Activated naive CD4-positive, alpha-beta T cell treated with anti-CD3 and anti-CD28 coated beads, Interleukin-2, amount 50 U/mL, for 16 hours (primary cell): ENCODE measurements at regions not wholly inside any gene's neighbourhood (a gene's known extent, or its start where the extent isn't known, plus 50 kb on each side); places are given as distances from the start of the nearest gene placed in this dataset.

Experiments used
- DNase-seq: peaks from one replicate; pipeline ENCODE4 v3.0.0-alpha.2; 2020

DNA sequence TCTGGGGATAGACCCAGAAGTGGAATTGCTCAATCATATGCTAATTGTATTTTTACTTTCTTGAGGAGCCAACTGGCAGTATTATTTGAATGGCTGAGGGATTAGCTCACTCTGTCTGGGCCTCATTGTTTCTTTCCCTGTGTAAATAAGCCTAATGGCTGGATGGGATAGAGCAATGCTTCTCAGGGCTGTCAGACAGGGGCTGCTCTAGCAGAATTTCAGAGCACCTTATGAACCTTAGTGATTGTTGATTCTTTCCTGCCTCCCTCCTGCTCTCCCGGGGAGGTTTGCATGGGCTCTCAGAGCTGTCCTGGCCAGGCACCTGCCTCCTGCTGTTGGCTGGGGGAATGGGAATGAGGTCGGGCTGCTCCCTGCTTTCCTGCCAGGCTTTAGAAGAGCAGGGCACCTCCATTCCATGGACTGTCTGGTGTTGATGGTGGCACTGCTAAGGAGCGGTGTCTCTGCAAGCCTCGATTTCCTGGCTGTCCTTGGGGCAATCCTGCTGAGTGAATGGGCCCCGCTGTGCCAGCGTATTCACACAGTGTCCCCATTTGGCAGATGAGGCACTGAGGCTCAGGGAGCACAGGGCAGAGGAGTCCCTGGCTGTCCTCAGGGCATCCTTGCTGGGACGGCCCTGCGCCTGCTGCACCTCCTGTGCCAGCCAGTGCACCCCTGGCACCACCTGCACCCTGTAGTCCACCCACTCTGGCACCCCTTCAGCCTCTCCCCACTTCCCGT, 468.2 kb upstream of the HS6ST1 start:
- DNase-seq, result no peak

DNA sequence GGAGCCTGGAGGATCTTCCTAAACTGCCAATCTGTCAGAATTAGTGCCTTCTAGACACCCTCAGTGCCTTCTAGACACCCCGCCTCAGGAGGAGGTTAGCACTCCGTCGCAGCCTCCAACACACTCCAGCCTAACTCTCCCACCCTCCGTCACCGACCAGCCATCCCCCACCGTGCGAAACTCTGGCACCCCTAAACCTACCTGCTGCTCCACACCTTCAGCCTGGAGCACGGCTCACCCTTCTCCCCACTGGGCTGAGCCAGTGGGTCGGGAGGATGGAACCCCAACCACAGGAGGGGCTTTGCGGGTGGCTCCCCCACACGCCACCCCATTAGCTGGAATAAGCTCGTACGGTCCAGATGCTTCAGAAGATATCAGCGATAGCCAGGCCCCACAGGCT, 468.9 kb upstream of the HS6ST1 start:
- no peak for DNase-seq

DNA sequence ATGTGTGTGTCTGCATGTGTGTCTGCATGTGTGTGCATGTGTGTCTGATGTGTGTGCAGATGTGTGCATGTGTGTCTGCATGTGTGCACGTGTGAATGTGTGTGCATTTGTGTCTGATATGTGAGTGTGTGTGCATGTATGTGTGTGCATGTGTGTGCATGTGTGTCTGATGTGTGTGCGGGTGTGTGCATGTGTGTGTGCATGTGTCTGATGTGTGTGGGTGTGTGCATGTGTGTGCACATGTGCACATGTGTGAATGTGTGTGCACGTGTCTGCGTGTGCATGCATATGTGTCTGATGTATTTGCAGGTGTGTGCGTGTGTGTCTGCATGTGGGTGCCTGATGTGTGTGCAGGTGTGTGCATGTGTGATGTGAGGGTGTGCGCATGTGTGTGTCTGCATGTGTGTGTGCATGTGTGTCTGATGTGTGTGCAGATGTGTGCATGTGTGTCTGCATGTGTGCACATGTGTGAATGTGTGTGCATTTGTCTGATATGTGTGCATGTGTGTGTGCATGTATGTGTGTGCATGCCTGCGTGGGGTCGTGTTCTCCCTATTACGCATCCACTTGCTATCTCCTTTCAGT, 470.1 kb upstream of the HS6ST1 start:
- no peak for DNase-seq

DNA sequence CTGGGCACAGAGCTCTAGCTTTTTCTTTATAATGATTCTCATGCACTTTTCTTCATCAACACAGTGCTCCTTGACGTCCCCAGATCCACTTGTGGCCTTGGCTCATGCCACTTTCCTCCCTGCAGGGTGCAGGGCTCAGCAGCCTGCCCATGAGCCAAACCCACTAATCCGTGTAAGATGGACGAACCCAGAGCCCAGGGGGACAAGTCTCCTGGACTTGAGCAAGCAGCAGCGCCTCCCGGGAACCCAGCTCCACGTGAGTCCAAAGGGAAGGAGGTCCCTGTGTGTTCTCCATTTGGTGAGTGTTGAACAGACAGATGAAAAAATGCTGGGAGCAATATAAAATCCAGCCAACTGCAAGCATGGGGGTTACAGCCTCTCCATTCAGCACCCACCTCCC, 470.6 kb upstream of the HS6ST1 start:
- no peak for DNase-seq

DNA sequence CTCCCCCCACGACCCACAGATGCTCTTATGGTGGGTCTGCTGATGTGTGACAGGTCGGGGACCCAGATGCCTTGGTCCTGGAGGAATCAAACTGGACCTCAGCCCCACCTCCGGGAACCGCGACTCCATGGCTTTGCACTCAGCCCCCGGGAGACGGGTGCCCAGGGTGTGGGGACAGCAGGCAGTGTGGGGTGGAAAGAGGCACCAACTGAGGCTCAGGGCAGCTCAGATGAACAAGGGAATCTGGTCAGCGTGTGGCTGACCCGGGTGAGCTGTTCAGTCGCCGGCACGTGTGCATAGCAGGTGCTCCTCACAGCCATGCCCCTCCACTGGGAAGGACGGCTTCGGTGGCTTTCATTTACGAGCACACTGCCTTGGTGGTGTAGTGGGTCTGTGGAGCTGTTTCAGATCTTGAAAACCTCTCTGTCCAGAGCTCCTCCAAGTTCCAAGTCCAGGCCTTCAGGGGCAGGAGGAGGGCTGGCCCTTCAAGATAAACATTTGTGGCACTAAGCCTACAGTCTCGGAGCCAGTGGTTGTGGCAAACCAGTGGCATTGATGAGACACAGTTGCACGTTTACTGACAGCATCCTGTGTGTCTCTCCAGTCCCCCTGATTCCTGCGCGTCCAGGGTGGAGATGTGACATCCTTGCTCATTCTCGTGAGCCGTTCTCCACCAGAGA, 471.2 kb upstream of the HS6ST1 start:
- no peak for DNase-seq

DNA sequence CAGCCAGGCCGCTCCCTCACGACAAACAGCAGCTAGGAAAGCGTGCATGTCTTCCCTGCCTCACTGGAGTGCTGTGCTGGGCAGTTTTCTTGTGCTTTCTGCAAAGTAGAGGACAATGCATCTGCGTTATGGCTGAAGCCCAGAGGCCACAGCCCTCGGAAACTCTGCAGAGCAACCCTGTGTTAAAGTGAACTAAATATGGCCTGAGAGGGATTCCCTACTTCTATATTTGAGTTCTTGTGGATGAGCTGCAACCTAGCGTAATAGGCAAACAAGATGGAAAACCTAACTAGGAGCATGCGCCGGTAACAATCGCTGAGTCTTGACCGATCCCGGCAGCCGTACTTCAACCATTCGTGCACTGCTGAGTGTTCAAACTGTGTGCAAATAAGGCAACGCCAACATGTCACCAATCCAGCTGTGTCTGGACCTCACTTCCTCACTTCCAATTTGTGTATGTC, 471.9 kb upstream of the HS6ST1 start:
- DNase-seq, result no peak

DNA sequence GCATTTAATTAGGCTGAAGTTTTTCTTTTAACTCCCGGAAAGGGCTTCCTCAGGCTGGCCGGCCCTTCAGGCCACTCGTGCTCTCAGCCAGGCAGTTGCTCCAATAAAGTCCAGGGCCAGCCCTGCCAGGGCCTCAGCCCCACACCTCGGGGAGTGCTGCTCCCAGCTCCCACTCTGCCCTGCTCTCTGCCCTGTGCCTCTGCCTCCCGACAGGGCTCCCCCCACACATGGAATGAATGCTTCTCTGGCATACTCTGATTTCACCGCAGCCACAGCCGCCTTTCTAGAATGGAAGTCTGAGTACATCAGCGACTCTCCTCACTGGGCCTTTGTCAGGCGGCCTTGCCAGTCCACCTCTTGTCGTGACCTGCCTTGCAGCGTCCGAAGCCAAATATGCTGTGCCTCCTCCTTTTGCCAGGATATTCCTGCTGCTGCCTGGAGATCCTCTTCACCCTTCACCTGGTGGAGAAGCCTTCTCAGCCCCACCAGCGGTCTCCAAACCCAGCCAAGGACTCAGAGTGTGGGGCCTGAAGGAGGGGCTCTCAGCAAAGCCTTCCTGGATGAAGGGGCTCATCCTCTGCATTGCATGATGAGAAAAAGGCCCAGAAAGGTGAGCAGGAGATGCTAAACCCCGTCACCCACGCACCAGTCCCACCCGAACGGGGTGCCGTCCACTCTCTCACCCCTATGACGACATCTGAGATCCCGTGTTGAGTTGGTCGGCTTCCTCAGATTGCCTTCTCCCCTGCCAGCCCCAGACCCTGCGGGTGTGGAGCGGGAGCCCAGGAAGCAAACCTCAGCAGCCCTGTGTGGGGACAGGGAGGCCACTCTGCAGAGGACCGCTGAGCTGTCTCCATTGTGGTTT, 472.7 kb upstream of the HS6ST1 start:
- DNase-seq, result no peak

DNA sequence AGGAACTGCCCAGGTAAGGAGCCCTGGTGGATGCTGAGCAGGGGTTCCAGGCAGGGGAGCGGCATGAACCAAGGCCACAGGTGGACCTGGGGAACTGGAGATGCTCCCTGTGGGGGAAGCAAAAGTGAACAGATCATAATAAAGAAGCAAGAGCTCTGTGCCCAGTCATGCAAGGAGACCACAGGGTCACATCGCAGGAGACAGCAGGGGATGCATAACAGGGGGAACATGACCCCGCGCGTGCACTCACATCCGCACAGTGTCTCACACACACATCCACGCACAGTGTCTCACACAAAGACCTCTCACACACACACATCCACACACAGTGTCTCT, 473.3 kb upstream of the HS6ST1 start:
- DNase-seq, result no peak

DNA sequence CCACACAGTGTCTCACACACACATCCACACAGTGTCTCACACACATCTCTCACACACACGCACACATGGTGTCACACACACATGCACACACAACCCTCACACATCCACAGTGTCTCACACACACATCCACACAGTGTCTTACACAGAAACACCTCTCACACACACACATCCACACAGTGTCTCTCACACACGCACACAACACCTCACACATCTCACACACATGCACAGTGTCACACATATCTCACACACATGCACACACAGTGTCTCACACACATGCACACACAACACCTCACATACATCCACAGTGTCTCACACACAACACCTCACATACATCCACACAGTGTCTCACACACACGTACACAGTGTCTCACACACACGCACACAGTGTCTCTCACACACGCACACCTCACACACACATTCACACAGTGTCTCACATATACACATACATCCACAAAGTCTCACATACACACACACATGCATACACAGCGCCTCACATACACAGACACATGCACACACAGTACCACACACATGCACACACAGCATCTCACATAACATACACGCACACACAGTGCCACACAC, 473.9 kb upstream of the HS6ST1 start:
- no peak for DNase-seq

DNA sequence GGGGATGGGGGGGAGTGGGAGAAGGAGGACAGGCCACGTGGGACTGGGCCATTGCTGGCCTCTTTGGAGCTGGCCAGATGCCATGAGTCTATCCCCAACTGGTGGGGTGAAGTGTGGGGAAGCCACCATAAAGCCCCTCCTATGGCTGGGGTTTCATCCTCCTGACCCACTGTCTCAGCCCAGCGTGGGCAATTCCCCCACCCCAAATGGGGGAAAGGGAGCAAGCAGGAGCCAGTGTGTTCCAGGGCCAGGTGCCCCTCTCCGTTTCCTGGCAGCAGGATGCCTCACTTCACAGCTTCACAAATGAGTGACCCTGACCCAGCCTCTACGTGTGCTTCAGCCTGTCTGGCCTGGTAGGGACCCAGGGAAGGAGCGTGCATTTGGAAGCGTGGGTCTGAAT, 474.7 kb upstream of the HS6ST1 start:
- no peak for DNase-seq

DNA sequence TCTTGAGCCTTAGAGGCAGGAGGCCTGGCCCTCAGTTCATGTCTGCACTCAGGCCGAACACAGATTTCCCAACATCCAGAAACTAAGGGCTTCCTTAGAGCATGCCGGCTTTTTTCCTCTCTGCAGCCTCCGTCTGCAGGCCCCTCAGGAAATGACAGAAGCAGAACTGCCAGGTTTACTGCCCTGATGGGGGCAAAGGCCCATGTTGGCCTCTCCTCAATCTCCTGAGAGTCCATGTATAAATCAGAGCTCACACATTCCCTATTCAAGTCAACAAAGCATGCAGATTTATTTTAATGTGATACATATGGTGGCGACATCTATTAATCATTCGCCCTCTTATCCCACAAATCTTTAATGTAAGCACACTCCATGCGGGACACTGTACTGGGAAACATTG, 475.6 kb upstream of the HS6ST1 start:
- DNase-seq, result no peak

DNA sequence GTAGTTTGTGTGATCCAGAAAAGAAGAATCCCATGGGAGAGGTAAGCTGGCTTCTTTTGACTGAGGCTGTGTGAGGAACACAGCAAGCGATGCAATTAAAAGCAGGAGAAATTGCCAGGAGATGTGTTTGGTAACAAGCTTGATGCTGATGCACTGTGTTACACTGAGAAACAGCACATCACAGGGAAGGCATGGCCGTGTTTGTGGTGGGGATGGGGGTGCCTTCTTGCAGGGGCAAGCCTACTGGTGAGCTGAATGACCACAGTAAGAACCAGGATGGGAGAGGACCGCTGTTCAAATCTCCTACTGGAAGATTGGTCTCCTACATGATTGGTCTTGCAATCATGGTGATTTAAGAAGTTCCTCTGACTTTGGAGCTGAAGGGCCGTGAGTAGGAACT, 477.7 kb upstream of the HS6ST1 start:
- no peak for DNase-seq

DNA sequence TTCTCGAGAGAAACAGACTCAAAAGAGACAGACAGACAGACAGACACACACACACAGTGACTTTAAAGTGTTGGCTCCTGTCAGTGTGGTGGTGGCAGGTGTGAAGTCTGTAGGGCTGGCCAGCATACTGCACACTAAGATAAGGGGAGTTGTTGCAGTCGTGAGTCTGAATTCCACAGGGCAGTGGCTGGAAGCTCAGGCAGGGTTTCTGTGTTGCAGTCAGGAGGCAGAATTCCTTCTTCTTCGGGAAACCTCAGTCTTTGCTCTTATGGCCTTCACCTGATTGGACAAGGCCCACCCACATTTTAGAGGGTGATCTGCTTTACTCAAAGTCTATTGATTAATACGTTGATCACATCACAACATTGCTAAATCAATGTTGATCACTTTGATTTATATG, 478.4 kb upstream of the HS6ST1 start:
- no peak for DNase-seq

DNA sequence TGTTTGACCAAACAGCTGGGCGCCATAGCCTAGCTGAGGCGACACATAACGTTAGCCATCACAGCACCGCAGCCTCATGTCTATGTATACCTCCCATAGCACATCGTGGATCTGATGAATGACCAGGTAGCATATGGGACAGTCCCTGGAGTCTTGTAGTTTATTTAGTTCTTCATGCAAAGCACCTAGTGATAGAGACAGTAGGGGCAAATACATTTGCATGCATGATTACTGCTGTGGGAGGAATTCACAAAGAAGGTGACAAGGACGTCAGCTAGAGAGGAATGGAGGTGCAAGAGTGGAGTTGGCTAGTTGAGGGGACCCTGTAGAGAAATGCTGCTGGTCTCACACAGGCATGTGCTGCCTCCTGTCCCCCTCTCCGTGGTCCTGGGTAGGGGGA, 478.9 kb upstream of the HS6ST1 start:
- DNase-seq, result no peak

DNA sequence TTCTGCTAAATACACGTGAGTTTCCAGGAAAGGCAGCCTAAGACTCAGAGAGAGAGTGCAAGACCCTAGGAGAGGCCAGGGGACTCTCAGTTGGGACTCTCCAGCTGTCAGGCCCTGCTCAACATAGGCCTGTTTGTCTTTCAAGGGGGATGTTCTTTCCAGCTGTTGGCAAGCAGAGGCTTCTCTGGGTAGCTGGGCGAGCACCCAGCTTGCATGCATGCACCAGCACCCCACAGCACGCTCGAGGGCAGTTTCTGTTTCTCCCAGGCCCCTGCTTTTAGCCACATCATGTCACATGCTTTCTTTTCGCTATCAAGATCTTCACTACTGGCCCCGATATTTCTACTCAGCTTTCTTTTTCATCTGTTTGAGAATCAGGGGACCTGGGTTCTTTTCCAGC, 479.3 kb upstream of the HS6ST1 start:
- no peak for DNase-seq

DNA sequence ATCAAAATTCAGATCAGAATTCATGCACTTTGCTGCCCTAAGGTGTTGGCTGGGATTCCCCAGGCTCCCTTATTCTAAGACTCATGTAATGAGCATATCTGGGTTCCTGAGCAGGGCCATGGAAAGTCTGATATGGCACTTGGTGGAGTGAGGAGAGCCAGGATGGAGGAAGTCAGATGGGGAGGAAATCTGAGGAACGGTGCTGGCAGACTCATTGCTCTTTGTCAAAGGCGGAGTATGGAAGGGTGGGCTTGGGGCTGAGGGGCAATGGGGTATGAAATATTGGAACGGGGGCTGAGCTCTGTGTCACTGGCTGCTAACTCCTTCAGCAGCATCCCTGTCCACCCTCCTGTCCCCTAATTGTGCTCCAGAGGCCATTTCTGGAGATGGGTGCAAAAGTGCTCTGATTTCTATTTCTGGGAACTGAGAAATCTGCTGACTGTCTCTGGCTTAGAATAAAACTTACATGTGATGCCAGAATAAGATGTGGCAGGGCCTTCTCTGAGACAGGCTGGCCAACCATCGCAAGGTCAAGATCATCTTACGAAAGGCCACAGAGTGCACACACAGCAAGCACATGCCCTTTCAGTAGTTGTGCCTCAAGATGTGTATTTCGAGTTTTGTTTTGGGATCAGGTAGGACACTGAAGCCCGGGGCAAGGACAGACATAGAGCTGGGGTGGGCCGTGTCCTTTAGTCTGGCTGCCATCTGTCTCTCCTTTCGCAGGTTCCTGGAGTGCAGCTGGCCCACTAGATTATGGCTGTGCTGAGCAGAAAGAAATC, 480.0 kb upstream of the HS6ST1 start:
- no peak for DNase-seq

DNA sequence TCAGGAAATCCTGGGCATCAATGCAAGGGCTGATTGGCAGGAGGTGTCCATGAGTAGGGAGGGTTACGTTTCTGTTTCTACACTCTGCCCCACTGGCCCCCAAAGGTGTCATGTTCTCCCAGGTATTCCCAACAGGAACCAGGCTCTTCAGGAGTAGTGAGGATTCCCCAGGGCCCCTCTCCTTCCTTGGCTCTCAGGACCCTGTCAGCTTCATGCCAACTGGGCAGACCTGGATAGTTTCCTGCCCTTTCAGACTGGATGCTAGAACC, 480.6 kb upstream of the HS6ST1 start:
- DNase-seq, result no peak

DNA sequence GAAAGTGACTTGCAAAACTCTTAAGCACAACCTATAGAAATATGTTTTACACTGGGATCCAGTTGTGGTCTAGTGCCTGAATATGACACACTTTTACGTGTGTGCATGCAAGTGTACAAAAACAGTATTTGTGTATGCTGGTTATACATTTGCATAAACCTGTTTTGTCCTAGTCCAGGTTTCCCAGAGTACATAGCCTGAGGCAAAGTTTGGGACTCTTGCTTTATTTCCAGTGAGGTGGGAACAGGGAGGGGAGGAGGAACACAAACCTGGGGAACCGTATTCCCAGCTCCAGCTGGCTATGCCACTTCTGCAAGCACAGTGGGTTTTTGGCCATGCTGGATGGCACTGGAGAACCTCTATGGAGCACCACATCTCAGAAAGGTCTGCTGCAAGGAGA, 481.1 kb upstream of the HS6ST1 start:
- no peak for DNase-seq

DNA sequence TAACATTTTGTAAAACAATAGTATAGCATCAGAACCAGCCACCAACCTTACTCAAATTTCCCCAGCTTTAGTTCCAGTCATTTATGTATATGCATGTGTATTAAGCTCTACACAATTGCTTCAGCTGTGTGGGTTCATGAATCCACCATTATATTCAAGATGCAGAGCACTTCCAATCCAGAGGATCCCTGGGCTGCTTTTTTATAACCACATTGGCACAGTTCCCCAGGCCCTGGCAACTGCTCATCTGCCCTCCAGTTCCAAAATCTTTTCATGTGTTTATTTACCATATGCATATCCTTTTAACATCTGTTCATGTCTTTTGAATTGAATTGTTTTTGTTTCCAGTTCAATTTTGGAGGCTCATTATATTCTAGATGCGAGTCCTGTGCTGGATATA, 482.9 kb upstream of the HS6ST1 start:
- no peak for DNase-seq

DNA sequence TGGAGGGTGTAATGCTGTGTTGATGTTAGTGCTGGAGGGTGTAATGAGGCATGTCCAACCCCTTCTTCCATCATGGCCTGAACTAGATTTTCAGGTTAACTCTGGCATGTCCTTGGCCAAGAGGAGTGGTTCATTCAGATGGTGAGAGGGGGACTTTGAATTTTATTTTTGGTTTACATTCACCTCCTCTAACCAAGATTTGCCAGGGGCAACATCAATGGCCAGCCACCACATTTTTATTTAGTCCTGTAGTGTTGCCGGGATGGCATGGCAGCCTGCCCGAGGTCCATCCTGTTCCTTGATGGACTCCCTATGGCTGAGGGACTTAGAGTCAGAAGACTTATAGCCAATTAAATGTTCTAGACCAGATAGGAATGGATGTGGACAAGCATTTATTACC, 484.6 kb upstream of the HS6ST1 start:
- no peak for DNase-seq

DNA sequence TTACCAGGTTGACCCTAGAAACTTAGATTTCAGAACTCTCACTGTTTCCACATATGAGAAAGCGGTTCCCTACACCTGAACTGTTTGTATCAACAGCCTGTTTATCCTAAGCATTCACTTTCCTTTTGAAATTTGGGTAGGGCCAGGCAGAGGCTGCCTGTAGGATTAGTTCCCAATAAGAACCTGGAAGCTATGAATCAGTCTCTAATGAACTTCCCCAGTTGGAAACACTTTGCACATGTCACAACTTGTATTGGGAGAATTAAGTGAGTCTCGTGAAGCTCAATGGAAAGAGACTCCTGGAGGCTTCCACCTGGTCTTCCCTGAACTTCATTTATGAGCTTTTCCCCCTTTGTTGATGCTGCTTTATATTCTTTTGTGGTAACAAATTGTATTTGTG, 486.6 kb upstream of the HS6ST1 start:
- no peak for DNase-seq

DNA sequence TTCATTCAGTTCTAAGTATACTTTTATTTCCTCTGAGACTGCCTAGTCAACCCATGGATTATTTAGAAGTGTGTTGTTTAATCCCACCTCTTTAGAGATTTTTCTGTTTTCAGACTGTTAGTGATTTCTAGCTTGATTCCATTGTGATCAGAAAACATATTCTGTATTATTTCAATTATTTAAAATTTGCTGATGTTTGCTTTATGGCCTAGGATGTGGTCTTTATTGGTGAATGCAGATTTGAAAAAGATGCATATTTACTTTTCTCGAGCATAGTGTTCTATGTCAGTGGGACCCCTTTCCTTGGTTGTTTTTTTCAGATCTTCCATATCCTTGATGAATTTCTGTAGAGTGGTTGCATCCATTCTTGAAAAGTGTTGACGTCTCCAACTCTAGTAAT, 487.2 kb upstream of the HS6ST1 start:
- DNase-seq, result no peak

DNA sequence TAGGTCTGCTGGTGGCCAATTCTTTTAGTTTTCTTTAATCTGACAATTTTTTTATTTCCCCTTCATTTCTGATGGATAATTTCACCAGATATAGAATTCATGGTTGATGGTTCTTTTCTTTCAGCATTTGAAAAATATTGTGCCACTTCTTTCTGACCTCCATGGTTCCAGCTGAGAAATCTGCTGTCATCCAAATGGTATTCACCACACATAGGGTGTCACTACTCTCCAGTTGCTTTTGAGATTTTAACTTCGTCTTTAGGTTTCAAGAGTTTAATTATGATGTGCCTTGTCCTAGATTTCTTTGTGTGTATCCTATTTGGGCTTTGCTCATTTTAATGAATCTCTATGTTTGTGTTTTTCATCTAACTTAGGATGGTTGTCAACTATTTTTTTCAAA, 488.6 kb upstream of the HS6ST1 start:
- DNase-seq, result no peak
